ENCODE measurements at regions not wholly inside any gene's neighbourhood (a gene's known extent, or its start where the extent isn't known, plus 50 kb on each side); places are given as distances from the start of the nearest gene placed in this dataset.
A peak's percentile ranks its signal among the peaks of the same experiment; 100 is the strongest.

- in situ Hi-C loops (cut with HindIII; ENCODE audit: low pct_ligation_motif_present, low pct_unique_long_range_greater_than_20kb, low sequenced_read_pairs): no loop called here
- no peak for DNase-seq
Measured at GRCh38 chr21:23452384-23453083, 2154.7 kb downstream of the MRPL39 start.

- DNase-seq: no peak
- in situ Hi-C loops (cut with HindIII; ENCODE audit: low pct_ligation_motif_present, low pct_unique_long_range_greater_than_20kb, low sequenced_read_pairs): no loop called here
Measured at GRCh38 chr21:23445307-23445706, 2162.0 kb downstream of the MRPL39 start.

- no peak for DNase-seq
- in situ Hi-C loops (cut with HindIII; ENCODE audit: low pct_ligation_motif_present, low pct_unique_long_range_greater_than_20kb, low sequenced_read_pairs): no loop called here
Measured at GRCh38 chr21:23438081-23438480, 2169.2 kb downstream of the MRPL39 start.

- no peak for DNase-seq
- in situ Hi-C loops (cut with HindIII; ENCODE audit: low pct_ligation_motif_present, low pct_unique_long_range_greater_than_20kb, low sequenced_read_pairs): no loop called here
Measured at GRCh38 chr21:23402929-23403520, 2204.3 kb downstream of the MRPL39 start.

GRCh38 chr21:23401278-23401677, 2206.0 kb downstream of the MRPL39 start:
- in situ Hi-C loops (cut with HindIII; ENCODE audit: low pct_ligation_motif_present, low pct_unique_long_range_greater_than_20kb, low sequenced_read_pairs): no loop called here
- peak; percentile 17 for DNase-seq

- in situ Hi-C loops (cut with HindIII; ENCODE audit: low pct_ligation_motif_present, low pct_unique_long_range_greater_than_20kb, low sequenced_read_pairs): no loop called here
- no peak for DNase-seq
Measured at GRCh38 chr21:23398726-23399125, 2208.6 kb downstream of the MRPL39 start.

- no peak for DNase-seq
- in situ Hi-C loops (cut with HindIII; ENCODE audit: low pct_ligation_motif_present, low pct_unique_long_range_greater_than_20kb, low sequenced_read_pairs): no loop called here
Measured at GRCh38 chr21:23394458-23394857, 2212.8 kb downstream of the MRPL39 start.

- in situ Hi-C loops (cut with HindIII; ENCODE audit: low pct_ligation_motif_present, low pct_unique_long_range_greater_than_20kb, low sequenced_read_pairs): no loop called here
- no peak for DNase-seq
Measured at GRCh38 chr21:23384679-23385078, 2222.6 kb downstream of the MRPL39 start.

- no peak for DNase-seq
- in situ Hi-C loops (cut with HindIII; ENCODE audit: low pct_ligation_motif_present, low pct_unique_long_range_greater_than_20kb, low sequenced_read_pairs): no loop called here
Measured at GRCh38 chr21:23374155-23374554, 2233.1 kb downstream of the MRPL39 start.

GRCh38 chr21:23356905-23357304, 2250.4 kb downstream of the MRPL39 start:
- DNase-seq: no peak

GRCh38 chr21:23316190-23316589, 2291.1 kb downstream of the MRPL39 start:
- no peak for DNase-seq
- in situ Hi-C loops (cut with HindIII; ENCODE audit: low pct_ligation_motif_present, low pct_unique_long_range_greater_than_20kb, low sequenced_read_pairs): no loop called here

More at GRCh38 chr21:23356905-23357304, 2250.4 kb downstream of the MRPL39 start:
- in situ Hi-C loops (cut with HindIII; ENCODE audit: low pct_ligation_motif_present, low pct_unique_long_range_greater_than_20kb, low sequenced_read_pairs): no loop called here

GRCh38 chr21:23308741-23309140, 2298.5 kb downstream of the MRPL39 start:
- no peak for DNase-seq
- in situ Hi-C loops (cut with HindIII; ENCODE audit: low pct_ligation_motif_present, low pct_unique_long_range_greater_than_20kb, low sequenced_read_pairs): no loop called here

- DNase-seq: no peak
- in situ Hi-C loops (cut with HindIII; ENCODE audit: low pct_ligation_motif_present, low pct_unique_long_range_greater_than_20kb, low sequenced_read_pairs): no loop called here
Measured at GRCh38 chr21:23307065-23307464, 2300.2 kb downstream of the MRPL39 start.

GRCh38 chr21:23292292-23292691, 2294.1 kb downstream of the NCAM2 start:
- no peak for DNase-seq
- in situ Hi-C loops (cut with HindIII; ENCODE audit: low pct_ligation_motif_present, low pct_unique_long_range_greater_than_20kb, low sequenced_read_pairs): no loop called here

- DNase-seq: no peak
- in situ Hi-C loops (cut with HindIII; ENCODE audit: low pct_ligation_motif_present, low pct_unique_long_range_greater_than_20kb, low sequenced_read_pairs): no loop called here
Measured at GRCh38 chr21:23281917-23282316, 2283.7 kb downstream of the NCAM2 start.

- no peak for DNase-seq
- in situ Hi-C loops (cut with HindIII; ENCODE audit: low pct_ligation_motif_present, low pct_unique_long_range_greater_than_20kb, low sequenced_read_pairs): no loop called here
Measured at GRCh38 chr21:23249760-23250159, 2251.6 kb downstream of the NCAM2 start.

GRCh38 chr21:23247334-23247733, 2249.1 kb downstream of the NCAM2 start:
- DNase-seq: no peak
- in situ Hi-C loops (cut with HindIII; ENCODE audit: low pct_ligation_motif_present, low pct_unique_long_range_greater_than_20kb, low sequenced_read_pairs): no loop called here

- no peak for DNase-seq
- in situ Hi-C loops (cut with HindIII; ENCODE audit: low pct_ligation_motif_present, low pct_unique_long_range_greater_than_20kb, low sequenced_read_pairs): no loop called here
Measured at GRCh38 chr21:23245255-23245654, 2247.0 kb downstream of the NCAM2 start.

GRCh38 chr21:23223882-23224281, 2225.7 kb downstream of the NCAM2 start:
- no peak for DNase-seq
- in situ Hi-C loops (cut with HindIII; ENCODE audit: low pct_ligation_motif_present, low pct_unique_long_range_greater_than_20kb, low sequenced_read_pairs): no loop called here

- no peak for DNase-seq
- in situ Hi-C loops (cut with HindIII; ENCODE audit: low pct_ligation_motif_present, low pct_unique_long_range_greater_than_20kb, low sequenced_read_pairs): no loop called here
Measured at GRCh38 chr21:23218667-23219066, 2220.5 kb downstream of the NCAM2 start.

Measured in ACHN (cell line).